HG02885 (cell line): ENCODE measurements at regions not wholly inside any gene's neighbourhood (a gene's known extent, or its start where the extent isn't known, plus 50 kb on each side); places are given as distances from the start of the nearest gene placed in this dataset.

Experiments
- ATAC-seq: cut with Tn5 transposase; IDR thresholded peaks from one replicate; pipeline ENCODE4 v1.9.1; 2021; ENCODE audit warnings: mild to moderate bottlenecking; ENCODE audit not compliant: unreplicated experiment, poor library complexity

- ATAC-seq: peak; percentile 51
Measured at GRCh38 chr14:97025722-97026121, 228.5 kb downstream of the VRK1 start.

GRCh38 chr14:97027256-97027999, 230.2 kb downstream of the VRK1 start:
- no peak for ATAC-seq

- no peak for ATAC-seq
Measured at GRCh38 chr14:97028382-97028781, 231.2 kb downstream of the VRK1 start.

GRCh38 chr14:97029800-97030199, 232.6 kb downstream of the VRK1 start:
- no peak for ATAC-seq

- no peak for ATAC-seq
Measured at GRCh38 chr14:97031530-97031929, 234.3 kb downstream of the VRK1 start.

- no peak for ATAC-seq
Measured at GRCh38 chr14:97033556-97034081, 236.4 kb downstream of the VRK1 start.

- no peak for ATAC-seq
Measured at GRCh38 chr14:97036086-97036852, 239.1 kb downstream of the VRK1 start.

GRCh38 chr14:97039717-97040363, 242.7 kb downstream of the VRK1 start:
- ATAC-seq: no peak

- ATAC-seq: no peak
Measured at GRCh38 chr14:97046967-97047366, 249.8 kb downstream of the VRK1 start.

- ATAC-seq: no peak
Measured at GRCh38 chr14:97052001-97052400, 254.8 kb downstream of the VRK1 start.

- no peak for ATAC-seq
Measured at GRCh38 chr14:97053941-97054340, 256.8 kb downstream of the VRK1 start.

GRCh38 chr14:97055355-97055754, 258.2 kb downstream of the VRK1 start:
- no peak for ATAC-seq

- ATAC-seq: no peak
Measured at GRCh38 chr14:97056086-97056485, 258.9 kb downstream of the VRK1 start.

- no peak for ATAC-seq
Measured at GRCh38 chr14:97057238-97058073, 260.3 kb downstream of the VRK1 start.

- no peak for ATAC-seq
Measured at GRCh38 chr14:97058074-97058467, 260.9 kb downstream of the VRK1 start.

- ATAC-seq: no peak
Measured at GRCh38 chr14:97058589-97058988, 261.4 kb downstream of the VRK1 start.

- ATAC-seq: no peak
Measured at GRCh38 chr14:97061198-97061597, 264.0 kb downstream of the VRK1 start.

GRCh38 chr14:97061714-97062113, 264.5 kb downstream of the VRK1 start:
- ATAC-seq: no peak

- no peak for ATAC-seq
Measured at GRCh38 chr14:97065305-97066067, 268.3 kb downstream of the VRK1 start.
